Inflammatory macrophage treated with lipopolysaccharide for 1 hour (primary cell): ENCODE measurements at regions not wholly inside any gene's neighbourhood (a gene's known extent, or its start where the extent isn't known, plus 50 kb on each side); places are given as distances from the start of the nearest gene placed in this dataset.

ENCODE experiments used
- DNase-seq, 2 donors: peaks; one replicate each; pipeline ENCODE4 v3.0.0-alpha.2; 2020 to 2022

GRCh38 chr17:14004927-14005620 is 64.2 kb upstream of the COX10 start:
- peak; percentile 52 to 60 for DNase-seq

- DNase-seq, result no peak
These were observed 62.9 kb upstream of the COX10 start for GRCh38 chr17:14006249-14006942.

- DNase-seq, result no peak
These were observed 61.4 kb upstream of the COX10 start for GRCh38 chr17:14007951-14008350.

- DNase-seq, result no peak
These were observed 58.1 kb upstream of the COX10 start for GRCh38 chr17:14011036-14011692.

GRCh38 chr17:14011740-14012405 is 57.4 kb upstream of the COX10 start:
- no peak for DNase-seq

- no peak for DNase-seq
These were observed 54.6 kb upstream of the COX10 start for GRCh38 chr17:14014657-14015056.

GRCh38 chr17:14015271-14015670 is 54.0 kb upstream of the COX10 start:
- no peak for DNase-seq

- DNase-seq, result no peak
These were observed 52.4 kb upstream of the COX10 start for GRCh38 chr17:14016858-14017257.

GRCh38 chr17:14019186-14019956 is 49.9 kb upstream of the COX10 start:
- DNase-seq, result peak in 1 of 2 donors; percentile 9
